ENCODE measurements at regions not wholly inside any gene's neighbourhood (a gene's known extent, or its start where the extent isn't known, plus 50 kb on each side); places are given as distances from the start of the nearest gene placed in this dataset.

DNA sequence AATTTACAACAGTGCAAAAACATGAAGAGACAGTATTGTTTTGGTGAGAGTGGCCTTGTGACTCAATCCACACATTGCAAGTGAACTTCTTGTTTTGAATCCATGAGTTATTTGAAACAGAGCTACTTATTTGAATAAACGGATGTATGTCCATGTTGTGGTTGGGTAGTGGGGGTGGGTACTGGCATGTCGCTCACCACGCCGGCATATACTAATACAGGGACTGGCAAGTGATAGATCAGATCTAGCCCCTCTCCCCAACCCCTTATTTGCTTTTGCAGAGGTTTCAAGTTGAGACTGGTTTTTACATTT is 83.8 kb downstream of the EDEM1 start:
- TF ChIP-seq CTCF (IDR thresholded peaks at IDR 0.05; ENCODE audit: borderline replicate concordance, extremely low read depth, low read length, poor library complexity, severe bottlenecking) (no peak), EZH2 (IDR thresholded peaks at IDR 0.05; ENCODE audit: borderline replicate concordance, low read depth, low read length, severe bottlenecking) (no peak)

Data from DND-41 (cell line).